Activated CD8-positive, alpha-beta memory T cell treated with anti-CD3 and anti-CD28 coated beads, Interleukin-2, amount 10 ng/mL, durations not matched to agents 7 days and 5 days (primary cell): ENCODE measurements at regions not wholly inside any gene's neighbourhood (a gene's known extent, or its start where the extent isn't known, plus 50 kb on each side); places are given as distances from the start of the nearest gene placed in this dataset.

Experiments used
- ATAC-seq: fragments of 150-1000 bp; cut with Tn5 transposase; one replicate; pipeline ENCODE4 v1.10.0; 2021; ENCODE audit warnings: moderate library complexity
- CTCF ChIA-PET: fragments of 350-600 bp; sonication (Branson Sonifier 250); formaldehyde crosslinking; loops from one replicate; lab custom pipeline; 2021; ENCODE audit warnings: antibody characterized with exemption; lab: Charles Lee
- DNase-seq: peaks from one replicate; pipeline ENCODE4 v3.0.0-alpha.2; 2020
- H3K27ac Mint-ChIP-seq: one replicate; pipeline ENCODE4 v1.8.0; 2021; ENCODE audit warnings: mild to moderate bottlenecking, mixed read lengths
- H3K27me3 Mint-ChIP-seq: one replicate; pipeline ENCODE4 v1.8.0; 2021; ENCODE audit warnings: mixed read lengths
- H3K36me3 Mint-ChIP-seq: one replicate; pipeline ENCODE4 v1.8.0; 2021; ENCODE audit warnings: mild to moderate bottlenecking, mixed read lengths
- H3K4me1 Mint-ChIP-seq: one replicate; pipeline ENCODE4 v1.8.0; 2021; ENCODE audit warnings: mixed read lengths
- H3K4me3 Mint-ChIP-seq: one replicate; pipeline ENCODE4 v1.8.0; 2021; ENCODE audit warnings: mild to moderate bottlenecking, moderate library complexity, mixed read lengths
- H3K9me3 Mint-ChIP-seq: one replicate; pipeline ENCODE4 v1.8.0; 2022; ENCODE audit warnings: low read depth, mixed read lengths

GRCh38 chr2:37873229-37873628 is 51.9 kb upstream of the RMDN2 start:
- no peaks in the 10 kb centered on the region for H3K9me3 Mint-ChIP-seq
- H3K27ac Mint-ChIP-seq, result no peak overlapping the region
- no peak for ATAC-seq
- H3K4me1 Mint-ChIP-seq, result peaks cover 34% of the 10 kb centered on the region
- H3K36me3 Mint-ChIP-seq, result peaks cover 3% of the 10 kb centered on the region
- no peak for DNase-seq
- CTCF ChIA-PET, result interaction anchor here (0.7 to 7.9 kb wide), 5 partner anchors 40 to 480 kb away, joined by 3 to 126 read pairs (median 4); no protein-coding TSS in a partner anchor
- H3K4me3 Mint-ChIP-seq, result no peak overlapping the region
- no peaks in the 10 kb centered on the region for H3K27me3 Mint-ChIP-seq

GRCh38 chr2:37873749-37874330 is 51.2 kb upstream of the RMDN2 start:
- Mint-ChIP-seq H3K27me3 (no peaks in the 10 kb centered on the region), H3K27ac (no peak overlapping the region), H3K4me1 (peaks cover 34% of the 10 kb centered on the region), H3K36me3 (peaks cover 3% of the 10 kb centered on the region), H3K9me3 (no peaks in the 10 kb centered on the region), H3K4me3 (no peak overlapping the region)
- CTCF ChIA-PET, result interaction anchor here (1.0 to 7.9 kb wide), 6 partner anchors 40 to 484 kb away, joined by 3 to 126 read pairs (median 4); no protein-coding TSS in a partner anchor
- DNase-seq, result no peak
- ATAC-seq, result no peak

- Mint-ChIP-seq H3K4me1 (peaks cover 33% of the 10 kb centered on the region), H3K4me3 (no peak overlapping the region)
Observed at GRCh38 chr2:37874470-37874869, 50.6 kb upstream of the RMDN2 start.

More at GRCh38 chr2:37874470-37874869, 50.6 kb upstream of the RMDN2 start:
- DNase-seq, result no peak
- CTCF ChIA-PET, result interaction anchor here (1.1 to 7.9 kb wide), 6 partner anchors 19 to 484 kb away, joined by 3 to 126 read pairs (median 20); no protein-coding TSS in a partner anchor
- ATAC-seq, result no peak
- peaks cover 3% of the 10 kb centered on the region for H3K36me3 Mint-ChIP-seq
- H3K9me3 Mint-ChIP-seq, result no peaks in the 10 kb centered on the region
- H3K27ac Mint-ChIP-seq, result no peak overlapping the region
- H3K27me3 Mint-ChIP-seq, result no peaks in the 10 kb centered on the region
